ENCODE measurements at regions not wholly inside any gene's neighbourhood (a gene's known extent, or its start where the extent isn't known, plus 50 kb on each side); places are given as distances from the start of the nearest gene placed in this dataset.
"Not testable (repeated sequence)": the region's sequence is repeated elsewhere in the genome, so short reads cannot be mapped to it uniquely, and the experiment has no call there.

GRCh38 chr4:107473126-107473525 is 246.9 kb downstream of the PAPSS1 start:
- no peak for DNase-seq
- in situ Hi-C loops (cut with HindIII; ENCODE audit: low pct_ligation_motif_present, low pct_unique_long_range_greater_than_20kb, low sequenced_read_pairs): no loop called here

- DNase-seq: no peak
- in situ Hi-C loops (cut with HindIII; ENCODE audit: low pct_ligation_motif_present, low pct_unique_long_range_greater_than_20kb, low sequenced_read_pairs): no loop called here
Observed at GRCh38 chr4:107472265-107472948, 247.6 kb downstream of the PAPSS1 start.

- in situ Hi-C loops (cut with HindIII; ENCODE audit: low pct_ligation_motif_present, low pct_unique_long_range_greater_than_20kb, low sequenced_read_pairs): no loop called here
- DNase-seq: no peak
Observed at GRCh38 chr4:107470173-107470572, 249.9 kb downstream of the PAPSS1 start.

- in situ Hi-C loops (cut with HindIII; ENCODE audit: low pct_ligation_motif_present, low pct_unique_long_range_greater_than_20kb, low sequenced_read_pairs): no loop called here
- no peak for DNase-seq
Observed at GRCh38 chr4:107468812-107469211, 251.2 kb downstream of the PAPSS1 start.

GRCh38 chr4:107468156-107468555 is 251.9 kb downstream of the PAPSS1 start:
- in situ Hi-C loops (cut with HindIII; ENCODE audit: low pct_ligation_motif_present, low pct_unique_long_range_greater_than_20kb, low sequenced_read_pairs): no loop called here
- DNase-seq: no peak

- in situ Hi-C loops (cut with HindIII; ENCODE audit: low pct_ligation_motif_present, low pct_unique_long_range_greater_than_20kb, low sequenced_read_pairs): no loop called here
- no peak for DNase-seq
Observed at GRCh38 chr4:107467461-107467860, 252.6 kb downstream of the PAPSS1 start.

- no peak for DNase-seq
- in situ Hi-C loops (cut with HindIII; ENCODE audit: low pct_ligation_motif_present, low pct_unique_long_range_greater_than_20kb, low sequenced_read_pairs): no loop called here
Observed at GRCh38 chr4:107458194-107458593, 261.8 kb downstream of the PAPSS1 start.

GRCh38 chr4:107453987-107454386 is 266.0 kb downstream of the PAPSS1 start:
- no peak for DNase-seq
- in situ Hi-C loops (cut with HindIII; ENCODE audit: low pct_ligation_motif_present, low pct_unique_long_range_greater_than_20kb, low sequenced_read_pairs): no loop called here

GRCh38 chr4:107452717-107453630 is 267.1 kb downstream of the PAPSS1 start:
- DNase-seq: no peak
- in situ Hi-C loops (cut with HindIII; ENCODE audit: low pct_ligation_motif_present, low pct_unique_long_range_greater_than_20kb, low sequenced_read_pairs): no loop called here

- no peak for DNase-seq
- in situ Hi-C loops (cut with HindIII; ENCODE audit: low pct_ligation_motif_present, low pct_unique_long_range_greater_than_20kb, low sequenced_read_pairs): no loop called here
Observed at GRCh38 chr4:107449611-107450369, 270.2 kb downstream of the PAPSS1 start.

GRCh38 chr4:107442538-107443111 is 277.4 kb downstream of the PAPSS1 start:
- DNase-seq: no peak
- in situ Hi-C loops (cut with HindIII; ENCODE audit: low pct_ligation_motif_present, low pct_unique_long_range_greater_than_20kb, low sequenced_read_pairs): no loop called here

GRCh38 chr4:107439401-107439800 is 280.6 kb downstream of the PAPSS1 start:
- in situ Hi-C loops (cut with HindIII; ENCODE audit: low pct_ligation_motif_present, low pct_unique_long_range_greater_than_20kb, low sequenced_read_pairs): no loop called here
- DNase-seq: no peak

GRCh38 chr4:107436471-107436870 is 283.6 kb downstream of the PAPSS1 start:
- DNase-seq; in situ Hi-C loops (cut with HindIII; ENCODE audit: low pct_ligation_motif_present, low pct_unique_long_range_greater_than_20kb, low sequenced_read_pairs): not testable (repeated sequence)

- no peak for DNase-seq
- in situ Hi-C loops (cut with HindIII; ENCODE audit: low pct_ligation_motif_present, low pct_unique_long_range_greater_than_20kb, low sequenced_read_pairs): no loop called here
Observed at GRCh38 chr4:107432451-107432850, 287.6 kb downstream of the PAPSS1 start.

GRCh38 chr4:107423677-107424405 is 296.2 kb downstream of the PAPSS1 start:
- DNase-seq: no peak
- in situ Hi-C loops (cut with HindIII; ENCODE audit: low pct_ligation_motif_present, low pct_unique_long_range_greater_than_20kb, low sequenced_read_pairs): no loop called here

GRCh38 chr4:107419536-107419935 is 300.5 kb downstream of the PAPSS1 start:
- DNase-seq; in situ Hi-C loops (cut with HindIII; ENCODE audit: low pct_ligation_motif_present, low pct_unique_long_range_greater_than_20kb, low sequenced_read_pairs): not testable (repeated sequence)

- no peak for DNase-seq
- in situ Hi-C loops (cut with HindIII; ENCODE audit: low pct_ligation_motif_present, low pct_unique_long_range_greater_than_20kb, low sequenced_read_pairs): no loop called here
Observed at GRCh38 chr4:107419052-107419451, 301.0 kb downstream of the PAPSS1 start.

- in situ Hi-C loops (cut with HindIII; ENCODE audit: low pct_ligation_motif_present, low pct_unique_long_range_greater_than_20kb, low sequenced_read_pairs); DNase-seq: not testable (repeated sequence)
Observed at GRCh38 chr4:107415490-107415889, 304.5 kb downstream of the PAPSS1 start.

All from ACHN (cell line).